Central memory CD8-positive, alpha-beta T cell (primary cell): ENCODE measurements at regions not wholly inside any gene's neighbourhood (a gene's known extent, or its start where the extent isn't known, plus 50 kb on each side); places are given as distances from the start of the nearest gene placed in this dataset.

Experiments
- ATAC-seq: fragments of 150-1000 bp; cut with Tn5 transposase; replicated peaks from 2 replicates; pipeline ENCODE4 v1.10.0; 2022; ENCODE audit warnings: mild to moderate bottlenecking, moderate FRiP score, moderate number of reproducible peaks; ENCODE audit not compliant: poor library complexity, severe bottlenecking; ENCODE audit errors: extremely low read depth
- DNase-seq, 2 donors: peaks; one replicate each; pipeline ENCODE4 v3.0.0; 2021; ENCODE audit warnings: low spot score in 2 of 2
- H3K27ac Mint-ChIP-seq: one replicate; pipeline ENCODE4 v1.8.0; 2022; ENCODE audit warnings: low read depth, mild to moderate bottlenecking, moderate library complexity, mixed read lengths
- H3K27me3 Mint-ChIP-seq: one replicate; pipeline ENCODE4 v1.8.0; 2022; ENCODE audit warnings: mixed read lengths
- H3K36me3 Mint-ChIP-seq: one replicate; pipeline ENCODE4 v1.8.0; 2022; ENCODE audit warnings: mild to moderate bottlenecking, moderate library complexity, mixed read lengths; ENCODE audit not compliant: insufficient read depth
- H3K4me1 Mint-ChIP-seq: one replicate; pipeline ENCODE4 v1.8.0; 2022; ENCODE audit warnings: mixed read lengths
- H3K4me3 Mint-ChIP-seq: one replicate; pipeline ENCODE4 v1.8.0; 2022; ENCODE audit warnings: mild to moderate bottlenecking, moderate library complexity, mixed read lengths
- H3K9me3 Mint-ChIP-seq: one replicate; pipeline ENCODE4 v1.8.0; 2022; ENCODE audit warnings: mixed read lengths

- Mint-ChIP-seq H3K36me3 (no peaks in the 10 kb centered on the region), H3K4me1 (no peaks in the 10 kb centered on the region), H3K27ac (no peak overlapping the region), H3K4me3 (no peak overlapping the region), H3K9me3 (peaks cover 13% of the 10 kb centered on the region), H3K27me3 (no peaks in the 10 kb centered on the region)
- DNase-seq (no peak), ATAC-seq (no peak)
Measured at GRCh38 chr4:124183926-124184325, 528.6 kb downstream of the ANKRD50 start.

GRCh38 chr4:124184792-124185191, 527.7 kb downstream of the ANKRD50 start:
- ATAC-seq (no peak), DNase-seq (no peak)
- Mint-ChIP-seq H3K27ac (no peak overlapping the region), H3K36me3 (no peaks in the 10 kb centered on the region), H3K9me3 (peaks cover 13% of the 10 kb centered on the region), H3K27me3 (no peaks in the 10 kb centered on the region), H3K4me3 (no peak overlapping the region), H3K4me1 (no peaks in the 10 kb centered on the region)

GRCh38 chr4:124188595-124188994, 523.9 kb downstream of the ANKRD50 start:
- Mint-ChIP-seq H3K4me3 (no peak overlapping the region), H3K36me3 (no peaks in the 10 kb centered on the region), H3K4me1 (no peaks in the 10 kb centered on the region), H3K27me3 (no peaks in the 10 kb centered on the region), H3K27ac (no peak overlapping the region), H3K9me3 (peaks cover 5% of the 10 kb centered on the region)
- ATAC-seq = no peak
- no peak for DNase-seq

- H3K4me3 Mint-ChIP-seq = no peak overlapping the region
- H3K36me3 Mint-ChIP-seq = no peaks in the 10 kb centered on the region
- H3K4me1 Mint-ChIP-seq = no peaks in the 10 kb centered on the region
- DNase-seq (no peak), ATAC-seq (no peak)
- H3K27me3 Mint-ChIP-seq = no peaks in the 10 kb centered on the region
- H3K27ac Mint-ChIP-seq = no peak overlapping the region
- H3K9me3 Mint-ChIP-seq = peaks cover 5% of the 10 kb centered on the region
Measured at GRCh38 chr4:124189545-124189944, 523.0 kb downstream of the ANKRD50 start.

- no peak for ATAC-seq
- no peaks in the 10 kb centered on the region for H3K4me1 Mint-ChIP-seq
Measured at GRCh38 chr4:124191329-124191728, 521.2 kb downstream of the ANKRD50 start.

GRCh38 chr4:124192544-124192943, 520.0 kb downstream of the ANKRD50 start:
- Mint-ChIP-seq H3K9me3 (peaks cover 21% of the 10 kb centered on the region), H3K36me3 (no peaks in the 10 kb centered on the region), H3K4me1 (no peaks in the 10 kb centered on the region), H3K27ac (no peak overlapping the region), H3K27me3 (no peaks in the 10 kb centered on the region), H3K4me3 (no peak overlapping the region)
- ATAC-seq (no peak), DNase-seq (no peak)

More at GRCh38 chr4:124191329-124191728, 521.2 kb downstream of the ANKRD50 start:
- no peak overlapping the region for H3K27ac Mint-ChIP-seq
- peaks cover 16% of the 10 kb centered on the region for H3K9me3 Mint-ChIP-seq
- no peaks in the 10 kb centered on the region for H3K36me3 Mint-ChIP-seq
- no peak for DNase-seq
- H3K4me3 Mint-ChIP-seq = no peak overlapping the region
- no peaks in the 10 kb centered on the region for H3K27me3 Mint-ChIP-seq

GRCh38 chr4:124199185-124199584, 513.3 kb downstream of the ANKRD50 start:
- H3K4me3 Mint-ChIP-seq = no peak overlapping the region

GRCh38 chr4:124199755-124200154, 512.8 kb downstream of the ANKRD50 start:
- no peaks in the 10 kb centered on the region for H3K36me3 Mint-ChIP-seq
- ATAC-seq = no peak
- no peak overlapping the region for H3K27ac Mint-ChIP-seq
- H3K27me3 Mint-ChIP-seq = no peaks in the 10 kb centered on the region
- H3K4me3 Mint-ChIP-seq = no peak overlapping the region
- DNase-seq = no peak
- H3K9me3 Mint-ChIP-seq = peaks cover 20% of the 10 kb centered on the region
- no peaks in the 10 kb centered on the region for H3K4me1 Mint-ChIP-seq

More at GRCh38 chr4:124199185-124199584, 513.3 kb downstream of the ANKRD50 start:
- DNase-seq = no peak
- no peaks in the 10 kb centered on the region for H3K4me1 Mint-ChIP-seq
- peaks cover 16% of the 10 kb centered on the region for H3K9me3 Mint-ChIP-seq
- no peak overlapping the region for H3K27ac Mint-ChIP-seq
- no peaks in the 10 kb centered on the region for H3K36me3 Mint-ChIP-seq
- no peaks in the 10 kb centered on the region for H3K27me3 Mint-ChIP-seq
- ATAC-seq = no peak

- Mint-ChIP-seq H3K9me3 (peaks cover 14% of the 10 kb centered on the region), H3K4me3 (no peak overlapping the region), H3K4me1 (no peaks in the 10 kb centered on the region), H3K27me3 (no peaks in the 10 kb centered on the region), H3K27ac (no peak overlapping the region), H3K36me3 (no peaks in the 10 kb centered on the region)
- ATAC-seq (no peak), DNase-seq (no peak)
Measured at GRCh38 chr4:124201636-124202035, 510.9 kb downstream of the ANKRD50 start.

GRCh38 chr4:124202099-124202498, 510.4 kb downstream of the ANKRD50 start:
- no peak overlapping the region for H3K4me3 Mint-ChIP-seq
- H3K36me3 Mint-ChIP-seq = no peaks in the 10 kb centered on the region
- no peaks in the 10 kb centered on the region for H3K4me1 Mint-ChIP-seq
- ATAC-seq (no peak), DNase-seq (no peak)
- no peaks in the 10 kb centered on the region for H3K27me3 Mint-ChIP-seq
- peaks cover 13% of the 10 kb centered on the region for H3K9me3 Mint-ChIP-seq
- H3K27ac Mint-ChIP-seq = no peak overlapping the region

- H3K27me3 Mint-ChIP-seq = no peaks in the 10 kb centered on the region
Measured at GRCh38 chr4:124203613-124204238, 508.8 kb downstream of the ANKRD50 start.

GRCh38 chr4:124206779-124207605, 505.5 kb downstream of the ANKRD50 start:
- no peak for DNase-seq
- H3K36me3 Mint-ChIP-seq = no peaks in the 10 kb centered on the region

More at GRCh38 chr4:124203613-124204238, 508.8 kb downstream of the ANKRD50 start:
- no peaks in the 10 kb centered on the region for H3K36me3 Mint-ChIP-seq
- no peak for DNase-seq
- no peak for ATAC-seq
- H3K4me1 Mint-ChIP-seq = no peaks in the 10 kb centered on the region
- no peak overlapping the region for H3K27ac Mint-ChIP-seq
- H3K9me3 Mint-ChIP-seq = peaks cover 17% of the 10 kb centered on the region
- no peak overlapping the region for H3K4me3 Mint-ChIP-seq

GRCh38 chr4:124209211-124209610, 503.3 kb downstream of the ANKRD50 start:
- no peak overlapping the region for H3K4me3 Mint-ChIP-seq
- H3K36me3 Mint-ChIP-seq = no peaks in the 10 kb centered on the region
- no peaks in the 10 kb centered on the region for H3K4me1 Mint-ChIP-seq
- DNase-seq (no peak), ATAC-seq (no peak)
- no peak overlapping the region for H3K27ac Mint-ChIP-seq
- no peaks in the 10 kb centered on the region for H3K27me3 Mint-ChIP-seq
- peaks cover 23% of the 10 kb centered on the region for H3K9me3 Mint-ChIP-seq

More at GRCh38 chr4:124206779-124207605, 505.5 kb downstream of the ANKRD50 start:
- ATAC-seq = no peak
- no peaks in the 10 kb centered on the region for H3K4me1 Mint-ChIP-seq
- peaks cover 17% of the 10 kb centered on the region for H3K9me3 Mint-ChIP-seq
- no peak overlapping the region for H3K27ac Mint-ChIP-seq
- no peak overlapping the region for H3K4me3 Mint-ChIP-seq
- no peaks in the 10 kb centered on the region for H3K27me3 Mint-ChIP-seq
